ENCODE measurements at regions not wholly inside any gene's neighbourhood (a gene's known extent, or its start where the extent isn't known, plus 50 kb on each side); places are given as distances from the start of the nearest gene placed in this dataset.

DNA sequence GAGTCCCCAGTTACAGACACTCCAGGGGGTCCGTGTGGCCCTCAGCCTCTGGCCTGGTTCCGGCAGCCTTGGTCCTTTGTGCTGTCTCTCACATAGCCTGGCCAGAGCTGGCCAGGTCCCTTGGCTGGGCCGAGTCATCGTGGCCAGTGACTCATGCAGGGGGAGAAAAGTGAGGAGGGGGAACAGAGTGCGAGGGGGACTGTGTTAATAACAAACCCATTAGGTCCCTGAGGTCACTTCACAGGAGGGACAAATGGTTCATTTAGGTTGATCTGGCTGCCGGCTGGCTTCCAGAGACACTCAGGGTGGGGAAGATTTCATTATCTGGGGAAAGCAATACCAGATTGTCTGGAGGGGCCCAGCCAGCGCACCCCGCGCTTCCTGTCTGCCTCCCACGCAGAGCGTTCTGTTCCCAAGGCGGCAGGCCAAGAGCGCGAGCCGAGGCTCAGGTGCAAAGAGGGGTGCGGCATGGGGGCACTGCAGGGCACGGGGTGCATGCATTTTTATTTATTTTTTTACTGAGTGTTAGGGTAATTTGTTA lies 223.1 kb downstream of the SEC14L1 start:
- no peaks in the 10 kb centered on the region for H3K9me3 ChIP-seq
- no peak overlapping the region for H3K4me3 ChIP-seq
- 54 to 79% (median 66%) methylated on average over 17 of the region's 17 CpGs for WGBS, 5 donors
- intact Hi-C loops (cut with DNase I; ENCODE audit: low total_unique reads) = no loop called here
- H3K27me3 ChIP-seq = no peaks in the 10 kb centered on the region
- peak overlapping the region in 4 of 5 donors; percentile 1 to 84 (median 82) for H3K27ac ChIP-seq
- peaks cover 39 to 62% (median 51%) of the 10 kb centered on the region in 4 donors for H3K4me1 ChIP-seq
- H3K36me3 ChIP-seq = no peaks in the 10 kb centered on the region
- peak in 1 of 2 donors; percentile 46 for DNase-seq
- TF ChIP-seq POLR2AphosphoS5 (IDR thresholded peaks at IDR 0.05) = no peak
- TF ChIP-seq EP300 (IDR thresholded peaks at IDR 0.05) = no peak
- TF ChIP-seq, protein P1, sequence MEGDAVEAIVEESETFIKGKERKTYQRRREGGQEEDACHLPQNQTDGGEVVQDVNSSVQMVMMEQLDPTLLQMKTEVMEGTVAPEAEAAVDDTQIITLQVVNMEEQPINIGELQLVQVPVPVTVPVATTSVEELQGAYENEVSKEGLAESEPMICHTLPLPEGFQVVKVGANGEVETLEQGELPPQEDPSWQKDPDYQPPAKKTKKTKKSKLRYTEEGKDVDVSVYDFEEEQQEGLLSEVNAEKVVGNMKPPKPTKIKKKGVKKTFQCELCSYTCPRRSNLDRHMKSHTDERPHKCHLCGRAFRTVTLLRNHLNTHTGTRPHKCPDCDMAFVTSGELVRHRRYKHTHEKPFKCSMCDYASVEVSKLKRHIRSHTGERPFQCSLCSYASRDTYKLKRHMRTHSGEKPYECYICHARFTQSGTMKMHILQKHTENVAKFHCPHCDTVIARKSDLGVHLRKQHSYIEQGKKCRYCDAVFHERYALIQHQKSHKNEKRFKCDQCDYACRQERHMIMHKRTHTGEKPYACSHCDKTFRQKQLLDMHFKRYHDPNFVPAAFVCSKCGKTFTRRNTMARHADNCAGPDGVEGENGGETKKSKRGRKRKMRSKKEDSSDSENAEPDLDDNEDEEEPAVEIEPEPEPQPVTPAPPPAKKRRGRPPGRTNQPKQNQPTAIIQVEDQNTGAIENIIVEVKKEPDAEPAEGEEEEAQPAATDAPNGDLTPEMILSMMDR (IDR thresholded peaks at IDR 0.05) = no peak
- TF ChIP-seq POLR2A (IDR thresholded peaks at IDR 0.05) = no peak

DNA sequence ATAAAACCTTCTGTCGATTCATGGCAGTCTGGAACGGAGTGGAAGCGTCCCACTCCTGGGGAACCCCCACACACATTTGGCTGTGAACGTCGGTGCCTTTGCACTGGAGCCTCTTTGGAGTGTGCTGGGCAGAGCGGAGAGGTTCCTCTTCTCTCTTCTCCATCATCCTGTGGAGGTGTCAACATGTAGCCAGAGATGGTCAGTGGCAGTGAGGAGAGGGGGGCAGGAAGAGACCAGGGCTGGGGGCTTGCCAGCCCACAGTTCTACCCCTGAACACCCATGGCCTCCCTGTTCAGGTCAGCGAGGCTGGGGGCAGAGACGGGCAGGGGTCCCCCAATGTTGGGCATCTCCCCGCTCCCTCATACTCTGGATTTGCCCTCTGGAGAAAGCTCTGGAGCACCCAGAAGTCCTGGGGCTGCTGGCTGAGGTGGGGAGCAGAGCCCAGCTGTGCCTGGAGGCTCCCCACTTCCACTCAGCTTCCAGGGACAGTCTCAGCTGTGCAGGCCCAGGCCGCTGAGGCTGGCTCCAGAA lies 223.7 kb downstream of the SEC14L1 start:
- WGBS, 5 donors = 75 to 87% (median 78%) methylated on average over 9 to 10 of the region's 10 CpGs
- H3K36me3 ChIP-seq = no peaks in the 10 kb centered on the region
- peak overlapping the region in 4 of 5 donors; percentile 80 to 84 (median 82) for H3K27ac ChIP-seq
- no peaks in the 10 kb centered on the region for H3K27me3 ChIP-seq
- TF ChIP-seq POLR2A (IDR thresholded peaks at IDR 0.05) (no peak), EP300 (IDR thresholded peaks at IDR 0.05) (no peak), POLR2AphosphoS5 (IDR thresholded peaks at IDR 0.05) (no peak)
- TF ChIP-seq, protein P1 (IDR thresholded peaks at IDR 0.05) = no peak
- DNase-seq = no peak
- no peak overlapping the region for H3K4me3 ChIP-seq
- intact Hi-C loops (cut with DNase I; ENCODE audit: low total_unique reads) = no loop called here
- no peaks in the 10 kb centered on the region for H3K9me3 ChIP-seq
- H3K4me1 ChIP-seq = peaks cover 39 to 57% (median 48%) of the 10 kb centered on the region in 4 donors

DNA sequence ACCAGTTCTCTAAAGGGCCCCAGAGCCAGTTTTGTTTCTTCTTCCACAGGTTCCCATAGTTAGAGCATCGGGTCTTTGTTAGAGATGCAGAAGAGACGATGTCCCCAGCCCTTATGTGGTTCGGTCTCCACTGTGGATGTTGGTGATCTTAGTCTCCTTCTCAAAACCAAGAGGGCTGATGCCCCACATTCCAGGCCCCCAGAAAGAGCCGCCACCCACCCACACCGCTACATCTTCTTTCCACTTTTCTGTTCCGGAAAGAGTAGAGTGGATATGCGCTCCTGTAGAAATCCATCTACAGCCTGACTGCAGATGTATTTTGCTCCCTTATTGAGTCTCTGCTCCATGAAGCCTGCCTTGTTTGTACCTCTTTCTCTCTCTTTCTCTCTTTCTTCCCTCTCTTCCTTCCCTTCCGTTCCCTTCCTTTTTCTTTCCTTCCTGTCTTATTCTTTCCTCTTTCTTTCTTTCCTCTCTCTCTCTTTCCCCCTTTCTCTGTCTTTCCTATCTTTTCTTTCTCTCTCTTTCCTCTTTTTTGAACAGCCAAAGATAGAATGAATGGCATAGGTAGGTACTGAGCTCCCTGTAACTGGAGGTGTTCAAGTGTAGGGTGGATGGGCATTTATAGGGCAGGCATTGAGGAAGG lies 224.3 kb downstream of the SEC14L1 start:
- H3K36me3 ChIP-seq = no peaks in the 10 kb centered on the region
- no peak for TF ChIP-seq POLR2A (IDR thresholded peaks at IDR 0.05)
- TF ChIP-seq, protein P1 (IDR thresholded peaks at IDR 0.05) = no peak
- TF ChIP-seq POLR2AphosphoS5 (IDR thresholded peaks at IDR 0.05) = no peak
- no peak for TF ChIP-seq EP300 (IDR thresholded peaks at IDR 0.05)
- H3K9me3 ChIP-seq = no peaks in the 10 kb centered on the region
- H3K4me1 ChIP-seq = peaks cover 43 to 63% (median 52%) of the 10 kb centered on the region in 4 donors
- WGBS, 5 donors = 88 to 96% (median 94%) methylated on average over 8 of the region's 8 CpGs
- intact Hi-C loops (cut with DNase I; ENCODE audit: low total_unique reads) = no loop called here
- peak overlapping the region; percentile 32 to 84 (median 81) for H3K27ac ChIP-seq
- DNase-seq = no peak
- no peak overlapping the region for H3K4me3 ChIP-seq
- H3K27me3 ChIP-seq = no peaks in the 10 kb centered on the region

DNA sequence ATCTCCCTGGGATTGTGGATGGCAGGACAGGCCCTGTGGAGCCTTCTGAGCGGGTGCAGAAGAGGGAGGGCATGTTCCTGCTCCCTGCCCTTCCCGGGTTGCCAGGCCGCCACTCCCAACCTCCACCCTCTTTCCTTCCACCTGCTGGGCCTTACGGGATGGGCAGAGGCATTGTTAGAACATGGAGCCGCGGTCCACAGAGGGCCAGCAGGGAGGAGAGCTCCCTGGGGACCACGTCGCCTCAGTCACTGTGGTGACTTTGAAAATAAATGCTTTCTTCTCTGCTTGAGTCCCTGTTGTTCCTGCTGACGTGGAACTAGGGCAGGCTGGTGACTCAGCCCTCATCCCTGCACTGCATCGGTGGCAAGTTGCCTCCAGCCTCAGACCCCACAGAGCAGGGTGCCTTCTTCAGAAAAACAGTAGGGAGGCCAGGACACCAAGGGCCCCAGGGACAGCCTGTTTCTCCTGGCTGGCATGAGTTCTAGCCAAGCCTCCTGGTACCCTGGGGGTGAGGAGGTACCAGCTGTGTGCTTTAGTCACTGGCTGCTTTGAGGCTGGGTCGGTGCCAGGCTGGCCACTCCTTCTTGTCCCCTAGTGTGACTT lies 224.9 kb downstream of the SEC14L1 start:
- peaks cover 49 to 69% (median 58%) of the 10 kb centered on the region in 4 donors for H3K4me1 ChIP-seq
- H3K4me3 ChIP-seq = peak overlapping the region in 1 of 4 donors; percentile 0
- TF ChIP-seq, protein P1 (IDR thresholded peaks at IDR 0.05) = no peak
- TF ChIP-seq EP300 (IDR thresholded peaks at IDR 0.05) (no peak), POLR2AphosphoS5 (IDR thresholded peaks at IDR 0.05) (peak in 2 of 3 donors; percentile 16 to 62)
- H3K36me3 ChIP-seq = no peaks in the 10 kb centered on the region
- 24 to 37% (median 30%) methylated on average over 9 to 11 of the region's 11 CpGs for WGBS, 5 donors
- peak; percentile 79 for DNase-seq
- H3K27me3 ChIP-seq = no peaks in the 10 kb centered on the region
- intact Hi-C loops (cut with DNase I; ENCODE audit: low total_unique reads) = no loop called here
- H3K27ac ChIP-seq = peak overlapping the region; percentile 32 to 84 (median 81)
- no peaks in the 10 kb centered on the region for H3K9me3 ChIP-seq

Data from stomach (tissue), 8 donors.